ENCODE measurements at regions not wholly inside any gene's neighbourhood (a gene's known extent, or its start where the extent isn't known, plus 50 kb on each side); places are given as distances from the start of the nearest gene placed in this dataset.

DNA sequence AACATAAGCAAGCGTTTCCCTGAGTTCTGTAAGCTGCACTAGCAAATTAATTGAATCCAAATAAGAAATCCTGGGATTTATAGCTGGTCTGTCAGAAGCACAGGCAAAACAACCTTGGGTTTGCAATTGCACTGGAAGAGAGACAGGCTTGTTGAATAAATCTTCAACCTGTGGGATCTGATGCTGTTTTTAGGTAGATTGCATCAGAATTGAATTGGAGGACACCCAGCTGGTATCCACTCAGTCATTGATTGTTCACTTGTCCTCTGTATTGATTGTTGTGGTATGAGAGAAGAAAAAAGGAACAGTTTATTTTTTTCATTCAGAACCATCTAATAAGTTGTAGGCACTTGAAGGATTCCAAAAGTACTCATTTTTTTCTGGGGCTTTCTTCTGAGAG lies 497.4 kb downstream of the SIPA1L2 start:
- TF ChIP-seq, protein P1, sequence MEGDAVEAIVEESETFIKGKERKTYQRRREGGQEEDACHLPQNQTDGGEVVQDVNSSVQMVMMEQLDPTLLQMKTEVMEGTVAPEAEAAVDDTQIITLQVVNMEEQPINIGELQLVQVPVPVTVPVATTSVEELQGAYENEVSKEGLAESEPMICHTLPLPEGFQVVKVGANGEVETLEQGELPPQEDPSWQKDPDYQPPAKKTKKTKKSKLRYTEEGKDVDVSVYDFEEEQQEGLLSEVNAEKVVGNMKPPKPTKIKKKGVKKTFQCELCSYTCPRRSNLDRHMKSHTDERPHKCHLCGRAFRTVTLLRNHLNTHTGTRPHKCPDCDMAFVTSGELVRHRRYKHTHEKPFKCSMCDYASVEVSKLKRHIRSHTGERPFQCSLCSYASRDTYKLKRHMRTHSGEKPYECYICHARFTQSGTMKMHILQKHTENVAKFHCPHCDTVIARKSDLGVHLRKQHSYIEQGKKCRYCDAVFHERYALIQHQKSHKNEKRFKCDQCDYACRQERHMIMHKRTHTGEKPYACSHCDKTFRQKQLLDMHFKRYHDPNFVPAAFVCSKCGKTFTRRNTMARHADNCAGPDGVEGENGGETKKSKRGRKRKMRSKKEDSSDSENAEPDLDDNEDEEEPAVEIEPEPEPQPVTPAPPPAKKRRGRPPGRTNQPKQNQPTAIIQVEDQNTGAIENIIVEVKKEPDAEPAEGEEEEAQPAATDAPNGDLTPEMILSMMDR (IDR thresholded peaks at IDR 0.05; ENCODE audit: insufficient read depth, low read length), result no peak
- TF ChIP-seq POLR2AphosphoS5 (IDR thresholded peaks at IDR 0.05; ENCODE audit: low read depth), result no peak
- no peak for TF ChIP-seq SPI1 (IDR thresholded peaks at IDR 0.05; ENCODE audit: borderline replicate concordance, low read depth)
